Right forelimb (tissue), 1 donor: ENCODE measurements at regions not wholly inside any gene's neighbourhood (a gene's known extent, or its start where the extent isn't known, plus 50 kb on each side); places are given as distances from the start of the nearest gene placed in this dataset.

Experiments
- DNase-seq: peaks from one replicate; pipeline ENCODE4 v3.0.0-alpha.2; 2018

DNA sequence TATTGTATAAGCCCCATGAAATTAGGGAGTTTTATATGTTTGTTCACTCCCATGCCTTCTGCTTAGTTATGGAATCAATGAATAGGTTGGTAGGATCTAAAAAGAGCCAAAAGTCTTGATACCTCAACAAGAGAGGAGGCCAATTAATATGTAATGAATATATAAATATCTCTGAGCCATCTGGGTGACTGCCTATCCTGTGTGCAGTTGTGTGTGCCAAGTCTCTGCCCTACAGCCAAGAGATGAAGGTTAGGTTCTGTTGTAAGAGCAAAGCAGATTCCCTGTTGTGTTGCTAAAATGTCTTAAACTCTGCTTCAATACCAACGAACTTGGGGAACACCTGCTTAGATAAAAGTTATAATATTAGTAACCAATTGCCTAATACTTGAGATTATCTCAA, 61.8 kb upstream of the GORAB start:
- DNase-seq, result no peak

DNA sequence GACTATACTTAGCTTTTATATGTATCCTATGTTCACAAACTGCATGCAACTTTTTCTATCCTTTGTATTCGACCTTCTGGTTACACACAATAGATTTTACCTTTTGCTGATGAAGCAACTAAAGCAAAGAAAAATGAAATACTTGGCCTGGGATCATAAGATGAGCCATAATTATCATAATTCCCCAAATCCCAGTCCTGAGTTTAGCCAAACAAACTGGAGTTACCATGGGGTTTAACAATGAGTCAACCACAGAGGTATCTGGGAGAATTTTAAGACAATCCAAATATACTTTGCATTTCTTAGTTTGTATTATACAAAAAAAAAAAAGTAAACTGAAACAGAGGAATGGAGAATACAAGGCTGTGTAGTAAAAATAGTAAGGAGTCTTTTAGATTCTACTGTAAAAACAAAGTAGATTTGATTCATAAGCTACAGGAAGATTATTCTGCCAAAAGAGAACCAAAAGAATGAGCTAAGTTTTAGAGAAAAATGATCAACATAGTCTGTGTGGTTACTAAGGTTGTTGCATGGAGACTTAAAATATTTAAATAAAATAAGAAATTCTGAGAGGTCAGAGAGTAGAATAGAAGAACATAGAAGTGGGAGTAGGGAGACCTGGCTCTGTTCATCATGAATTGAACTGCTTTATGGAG, 60.4 kb upstream of the GORAB start:
- no peak for DNase-seq

DNA sequence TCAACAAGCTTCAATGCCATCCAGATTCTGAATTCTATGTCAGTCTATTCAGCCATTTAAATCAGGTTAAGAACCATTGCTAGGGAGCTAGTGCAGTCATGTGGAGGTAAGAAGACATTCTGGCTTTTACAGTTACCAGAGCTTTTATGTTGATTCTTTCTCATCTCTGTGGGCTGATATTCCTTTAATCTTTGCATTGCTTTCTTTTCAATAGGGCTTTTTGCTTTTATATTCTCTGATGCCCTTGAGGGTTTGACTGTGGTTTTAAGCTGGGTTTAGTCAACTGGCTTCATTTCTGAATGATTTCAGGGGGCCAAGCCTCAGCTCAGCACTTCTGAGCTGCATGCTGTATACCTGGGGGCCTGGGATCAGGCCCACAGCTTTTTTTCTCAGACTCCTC, 51.0 kb upstream of the GORAB start:
- no peak for DNase-seq
